ENCODE measurements at regions not wholly inside any gene's neighbourhood (a gene's known extent, or its start where the extent isn't known, plus 50 kb on each side); places are given as distances from the start of the nearest gene placed in this dataset.

GRCh38 chr15:39251413-39252133 lies 329.3 kb upstream of the THBS1 start:
- TF ChIP-seq, protein P1, sequence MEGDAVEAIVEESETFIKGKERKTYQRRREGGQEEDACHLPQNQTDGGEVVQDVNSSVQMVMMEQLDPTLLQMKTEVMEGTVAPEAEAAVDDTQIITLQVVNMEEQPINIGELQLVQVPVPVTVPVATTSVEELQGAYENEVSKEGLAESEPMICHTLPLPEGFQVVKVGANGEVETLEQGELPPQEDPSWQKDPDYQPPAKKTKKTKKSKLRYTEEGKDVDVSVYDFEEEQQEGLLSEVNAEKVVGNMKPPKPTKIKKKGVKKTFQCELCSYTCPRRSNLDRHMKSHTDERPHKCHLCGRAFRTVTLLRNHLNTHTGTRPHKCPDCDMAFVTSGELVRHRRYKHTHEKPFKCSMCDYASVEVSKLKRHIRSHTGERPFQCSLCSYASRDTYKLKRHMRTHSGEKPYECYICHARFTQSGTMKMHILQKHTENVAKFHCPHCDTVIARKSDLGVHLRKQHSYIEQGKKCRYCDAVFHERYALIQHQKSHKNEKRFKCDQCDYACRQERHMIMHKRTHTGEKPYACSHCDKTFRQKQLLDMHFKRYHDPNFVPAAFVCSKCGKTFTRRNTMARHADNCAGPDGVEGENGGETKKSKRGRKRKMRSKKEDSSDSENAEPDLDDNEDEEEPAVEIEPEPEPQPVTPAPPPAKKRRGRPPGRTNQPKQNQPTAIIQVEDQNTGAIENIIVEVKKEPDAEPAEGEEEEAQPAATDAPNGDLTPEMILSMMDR (IDR thresholded peaks at IDR 0.05): no peak
- no peak for TF ChIP-seq POLR2A (IDR thresholded peaks at IDR 0.05)

Data from lower leg skin (tissue), 3 donors.